ELF-1 (cell line): ENCODE measurements at regions not wholly inside any gene's neighbourhood (a gene's known extent, or its start where the extent isn't known, plus 50 kb on each side); places are given as distances from the start of the nearest gene placed in this dataset.
"Not testable (repeated sequence)": the region's sequence is repeated elsewhere in the genome, so short reads cannot be mapped to it uniquely, and the experiment has no call there.

Experiments
- DNase-seq: peaks from one replicate; pipeline ENCODE4 v3.0.0-alpha.2; 2016; ENCODE audit warnings: low read depth, low spot score

- DNase-seq: no peak
These were observed 101.8 kb upstream of the LARP1 start for GRCh38 chr5:154653418-154653763.

GRCh38 chr5:154652746-154653417 lies 102.3 kb upstream of the LARP1 start:
- no peak for DNase-seq

- not testable (repeated sequence) for DNase-seq
These were observed 103.4 kb upstream of the LARP1 start for GRCh38 chr5:154651795-154652194.

GRCh38 chr5:154648706-154649105 lies 106.5 kb upstream of the LARP1 start:
- no peak for DNase-seq

- no peak for DNase-seq
These were observed 106.9 kb upstream of the LARP1 start for GRCh38 chr5:154648229-154648628.

- peak; percentile 44 for DNase-seq
These were observed 107.4 kb upstream of the LARP1 start for GRCh38 chr5:154647761-154648145.

GRCh38 chr5:154647114-154647760 lies 107.9 kb upstream of the LARP1 start:
- peak; percentile 87 for DNase-seq

GRCh38 chr5:154646745-154647113 lies 108.4 kb upstream of the LARP1 start:
- no peak for DNase-seq

GRCh38 chr5:154644745-154645411 lies 110.3 kb upstream of the LARP1 start:
- no peak for DNase-seq

- peak; percentile 22 for DNase-seq
These were observed 112.5 kb upstream of the LARP1 start for GRCh38 chr5:154642499-154643245.

- peak; percentile 46 for DNase-seq
These were observed 114.9 kb upstream of the LARP1 start for GRCh38 chr5:154640213-154640831.

GRCh38 chr5:154636786-154637185 lies 118.4 kb upstream of the LARP1 start:
- not testable (repeated sequence) for DNase-seq

- DNase-seq: not testable (repeated sequence)
These were observed 118.9 kb upstream of the LARP1 start for GRCh38 chr5:154636271-154636670.

- not testable (repeated sequence) for DNase-seq
These were observed 121.4 kb upstream of the LARP1 start for GRCh38 chr5:154633744-154634143.

GRCh38 chr5:154631141-154631540 lies 124.0 kb upstream of the LARP1 start:
- DNase-seq: no peak

GRCh38 chr5:154630410-154630809 lies 124.8 kb upstream of the LARP1 start:
- peak; percentile 47 for DNase-seq

GRCh38 chr5:154628685-154629084 lies 126.5 kb upstream of the LARP1 start:
- no peak for DNase-seq

GRCh38 chr5:154627698-154628678 lies 127.2 kb upstream of the LARP1 start:
- DNase-seq: peak; percentile 71

- peak; percentile 5 for DNase-seq
These were observed 128.2 kb upstream of the LARP1 start for GRCh38 chr5:154626876-154627557.

- no peak for DNase-seq
These were observed 130.1 kb upstream of the LARP1 start for GRCh38 chr5:154625031-154625430.
